WTC11 (cell line): ENCODE measurements at regions not wholly inside any gene's neighbourhood (a gene's known extent, or its start where the extent isn't known, plus 50 kb on each side); places are given as distances from the start of the nearest gene placed in this dataset.

Experiments
- ATAC-seq: fragments of 200-7000 bp; cut with Tn5 transposase; 2 replicates; pipeline ENCODE4 v1.10.0; 2021; ENCODE audit warnings: mild to moderate bottlenecking, moderate library complexity
- CTCF ChIA-PET: fragments of 300-600 bp; sonication (Branson Sonifier 250); formaldehyde crosslinking; loops from one replicate; lab custom pipeline; 2021; ENCODE audit warnings: antibody characterized with exemption; lab: Charles Lee
- POLR2A ChIA-PET: fragments of 350-600 bp; sonication (Branson Sonifier 250); formaldehyde crosslinking; loops from one replicate; lab custom pipeline; 2021; ENCODE audit warnings: antibody characterized with exemption; lab: Charles Lee
- DNase-seq: peaks from one replicate; pipeline ENCODE4 v3.0.0; 2021; ENCODE audit warnings: low spot score
- H3K27ac Mint-ChIP-seq: 2 replicates; pipeline ENCODE4 v1.8.0; 2021; ENCODE audit warnings: mixed read lengths
- H3K27me3 Mint-ChIP-seq: 2 replicates; pipeline ENCODE4 v1.8.0; 2021; ENCODE audit warnings: low read depth, mild to moderate bottlenecking, moderate library complexity, mixed read lengths
- H3K36me3 Mint-ChIP-seq: 2 replicates; pipeline ENCODE4 v1.8.0; 2021; ENCODE audit warnings: mixed read lengths
- H3K4me1 Mint-ChIP-seq: 2 replicates; pipeline ENCODE4 v1.8.0; 2022; ENCODE audit warnings: mixed read lengths
- H3K4me3 Mint-ChIP-seq: 2 replicates; pipeline ENCODE4 v1.8.0; 2021; ENCODE audit warnings: mild to moderate bottlenecking, moderate library complexity, mixed read lengths
- H3K9me3 Mint-ChIP-seq: 2 replicates; pipeline ENCODE4 v1.8.0; 2021; ENCODE audit warnings: mixed read lengths
- ARID4B ChIP-seq: sonication (generic); formaldehyde crosslinking; IDR thresholded peaks from 2 replicates; pipeline ENCODE4 v1.8.0; 2023; ENCODE audit warnings: missing genetic modification reagents, mild to moderate bottlenecking, borderline replicate concordance
- CBFB ChIP-seq: sonication (generic); formaldehyde crosslinking; IDR thresholded peaks from 2 replicates; pipeline ENCODE4 v1.8.1; 2022; ENCODE audit warnings: mild to moderate bottlenecking, low read depth, missing genetic modification reagents
- CDX4 ChIP-seq: fragments of 250-450 bp; sonication (Bioruptor Pico); IDR thresholded peaks from 2 replicates; pipeline ENCODE4 v1.9.0; 2021; ENCODE audit warnings: moderate library complexity, mild to moderate bottlenecking, inconsistent platforms, borderline replicate concordance
- E2F1 ChIP-seq: sonication (generic); formaldehyde crosslinking; IDR thresholded peaks from 2 replicates; pipeline ENCODE4 v1.8.0; 2022; ENCODE audit warnings: mild to moderate bottlenecking, missing genetic modification reagents
- E2F5 ChIP-seq: sonication (generic); formaldehyde crosslinking; IDR thresholded peaks from 2 replicates; pipeline ENCODE4 v1.8.1; 2022; ENCODE audit warnings: mild to moderate bottlenecking, moderate library complexity, missing genetic modification reagents
- ELF4 ChIP-seq: sonication (generic); formaldehyde crosslinking; IDR thresholded peaks from 2 replicates; pipeline ENCODE4 v1.8.1; 2022; ENCODE audit warnings: low read depth, mild to moderate bottlenecking, moderate library complexity, missing genetic modification reagents
- FOXP1 ChIP-seq: sonication (generic); formaldehyde crosslinking; IDR thresholded peaks from 2 replicates; pipeline ENCODE4 v1.8.0; 2022; ENCODE audit warnings: missing genetic modification reagents, mild to moderate bottlenecking, moderate library complexity, borderline replicate concordance
- IRF1 ChIP-seq: sonication (generic); formaldehyde crosslinking; IDR thresholded peaks from 2 replicates; pipeline ENCODE4 v1.8.0; 2023; ENCODE audit warnings: missing genetic modification reagents
- JUN ChIP-seq: sonication (generic); formaldehyde crosslinking; IDR thresholded peaks from 2 replicates; pipeline ENCODE4 v1.8.0; 2023; ENCODE audit warnings: mild to moderate bottlenecking, missing genetic modification reagents
- MLX ChIP-seq: sonication (generic); formaldehyde crosslinking; IDR thresholded peaks from 2 replicates; pipeline ENCODE4 v1.8.1; 2023; ENCODE audit warnings: mild to moderate bottlenecking, missing genetic modification reagents, moderate library complexity
- OVOL2 ChIP-seq: fragments of 250-450 bp; sonication (Bioruptor Pico); IDR thresholded peaks from 2 replicates; pipeline ENCODE4 v1.9.0; 2021; ENCODE audit warnings: mild to moderate bottlenecking, borderline replicate concordance
- PREB ChIP-seq: sonication (generic); formaldehyde crosslinking; IDR thresholded peaks from 2 replicates; pipeline ENCODE4 v1.8.1; 2022; ENCODE audit warnings: mild to moderate bottlenecking, missing genetic modification reagents, moderate library complexity, borderline replicate concordance
- TEAD4 ChIP-seq: sonication (generic); formaldehyde crosslinking; IDR thresholded peaks from 2 replicates; pipeline ENCODE4 v1.8.0; 2022; ENCODE audit warnings: mild to moderate bottlenecking, missing genetic modification reagents
- ZNF138 ChIP-seq: sonication (generic); formaldehyde crosslinking; conservative IDR thresholded peaks from 2 replicates; pipeline ENCODE4 v1.8.1; 2022; ENCODE audit warnings: mild to moderate bottlenecking, moderate library complexity, missing genetic modification reagents
- ZNF263 ChIP-seq: sonication (generic); formaldehyde crosslinking; IDR thresholded peaks from 2 replicates; pipeline ENCODE4 v1.8.1; 2022; ENCODE audit warnings: low read depth, mild to moderate bottlenecking, moderate library complexity, missing genetic modification reagents
- ZNF423 ChIP-seq: fragments of 250-450 bp; sonication (Bioruptor Pico); IDR thresholded peaks from 2 replicates; pipeline ENCODE4 v2.1.2; 2022; ENCODE audit warnings: mild to moderate bottlenecking, moderate library complexity
- ZNF532 ChIP-seq: fragments of 250-450 bp; sonication (Bioruptor Pico); IDR thresholded peaks from 2 replicates; pipeline ENCODE4 v1.9.0; 2021; ENCODE audit warnings: mild to moderate bottlenecking, borderline replicate concordance

GRCh38 chr10:28881171-28881882 is 204.0 kb downstream of the BAMBI start:
- ChIA-PET POLR2A (interaction anchor here (0.6 kb wide), 1 partner anchor 45 kb away, joined by 3 read pairs; no protein-coding TSS in a partner anchor), CTCF (no interaction called here)
- no peaks in the 10 kb centered on the region for H3K4me1 Mint-ChIP-seq
- no peak for ATAC-seq
- no peaks in the 10 kb centered on the region for H3K36me3 Mint-ChIP-seq
- H3K4me3 Mint-ChIP-seq, result no peak overlapping the region
- no peaks in the 10 kb centered on the region for H3K27me3 Mint-ChIP-seq
- no peaks in the 10 kb centered on the region for H3K9me3 Mint-ChIP-seq
- H3K27ac Mint-ChIP-seq, result no peak overlapping the region
- TF ChIP-seq ZNF138 (CRISPR knock-in tag) (no peak), MLX (CRISPR knock-in tag) (no peak), JUN (no peak), ELF4 (CRISPR knock-in tag) (no peak), PREB (CRISPR knock-in tag) (no peak), ARID4B (CRISPR knock-in tag) (no peak), ZNF263 (CRISPR knock-in tag) (no peak), E2F1 (no peak), IRF1 (CRISPR knock-in tag) (no peak), FOXP1 (CRISPR knock-in tag) (no peak), ZNF423 (CRISPR knock-in tag) (no peak), OVOL2 (no peak), E2F5 (CRISPR knock-in tag) (no peak), CDX4 (no peak), TEAD4 (no peak), CBFB (CRISPR knock-in tag) (no peak), ZNF532 (CRISPR knock-in tag) (no peak)
- no peak for DNase-seq
